ENCODE measurements at regions not wholly inside any gene's neighbourhood (a gene's known extent, or its start where the extent isn't known, plus 50 kb on each side); places are given as distances from the start of the nearest gene placed in this dataset.

DNA sequence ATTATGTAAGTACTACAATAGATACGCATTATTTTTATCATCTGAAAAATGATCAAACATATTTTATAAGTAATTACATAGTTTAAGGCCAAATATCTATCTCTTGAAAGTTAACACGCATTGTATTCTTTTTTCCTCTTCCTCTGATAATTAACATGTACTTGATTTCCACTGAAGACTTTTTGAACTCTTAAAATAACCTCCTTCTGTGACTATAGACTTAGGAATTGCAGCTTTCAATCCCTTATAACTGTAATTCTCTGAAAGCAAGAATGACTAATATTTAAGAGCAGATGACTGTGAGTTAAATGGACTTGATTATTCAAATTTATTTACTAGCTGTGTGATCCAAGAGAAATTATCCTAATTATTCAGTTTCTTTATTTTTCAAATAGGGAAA, 730.6 kb upstream of the NECTIN3 start:
- TF ChIP-seq, protein P1, sequence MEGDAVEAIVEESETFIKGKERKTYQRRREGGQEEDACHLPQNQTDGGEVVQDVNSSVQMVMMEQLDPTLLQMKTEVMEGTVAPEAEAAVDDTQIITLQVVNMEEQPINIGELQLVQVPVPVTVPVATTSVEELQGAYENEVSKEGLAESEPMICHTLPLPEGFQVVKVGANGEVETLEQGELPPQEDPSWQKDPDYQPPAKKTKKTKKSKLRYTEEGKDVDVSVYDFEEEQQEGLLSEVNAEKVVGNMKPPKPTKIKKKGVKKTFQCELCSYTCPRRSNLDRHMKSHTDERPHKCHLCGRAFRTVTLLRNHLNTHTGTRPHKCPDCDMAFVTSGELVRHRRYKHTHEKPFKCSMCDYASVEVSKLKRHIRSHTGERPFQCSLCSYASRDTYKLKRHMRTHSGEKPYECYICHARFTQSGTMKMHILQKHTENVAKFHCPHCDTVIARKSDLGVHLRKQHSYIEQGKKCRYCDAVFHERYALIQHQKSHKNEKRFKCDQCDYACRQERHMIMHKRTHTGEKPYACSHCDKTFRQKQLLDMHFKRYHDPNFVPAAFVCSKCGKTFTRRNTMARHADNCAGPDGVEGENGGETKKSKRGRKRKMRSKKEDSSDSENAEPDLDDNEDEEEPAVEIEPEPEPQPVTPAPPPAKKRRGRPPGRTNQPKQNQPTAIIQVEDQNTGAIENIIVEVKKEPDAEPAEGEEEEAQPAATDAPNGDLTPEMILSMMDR (IDR thresholded peaks at IDR 0.05) = no peak
- TF ChIP-seq TEAD4 (CRISPR knock-in tag; IDR thresholded peaks at IDR 0.05) (no peak), CREM (CRISPR knock-in tag; IDR thresholded peaks at IDR 0.05) (no peak), RELA (CRISPR knock-in tag; IDR thresholded peaks at IDR 0.05; ENCODE audit: borderline replicate concordance) (no peak)
- TF ChIP-seq, protein P2, sequence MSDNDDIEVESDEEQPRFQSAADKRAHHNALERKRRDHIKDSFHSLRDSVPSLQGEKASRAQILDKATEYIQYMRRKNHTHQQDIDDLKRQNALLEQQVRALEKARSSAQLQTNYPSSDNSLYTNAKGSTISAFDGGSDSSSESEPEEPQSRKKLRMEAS (CRISPR knock-in tag; IDR thresholded peaks at IDR 0.05) = no peak

Data from WTC11 (cell line).